Activated CD8-positive, alpha-beta T cell treated with anti-CD3 and anti-CD28 coated beads for 36 hours (primary cell): ENCODE measurements at regions not wholly inside any gene's neighbourhood (a gene's known extent, or its start where the extent isn't known, plus 50 kb on each side); places are given as distances from the start of the nearest gene placed in this dataset.

ENCODE experiments used
- ATAC-seq: fragments of 200-7000 bp; cut with Tn5 transposase; one replicate; pipeline ENCODE4 v1.10.0; 2021; ENCODE audit warnings: mild to moderate bottlenecking, moderate library complexity
- CTCF ChIA-PET: fragments of 350-600 bp; sonication (Branson Sonifier 250); formaldehyde crosslinking; loops from one replicate; lab custom pipeline; 2021; ENCODE audit warnings: antibody characterized with exemption; lab: Charles Lee
- POLR2A ChIA-PET: fragments of 350-600 bp; sonication (Branson Sonifier 250); formaldehyde crosslinking; loops from one replicate; lab custom pipeline; 2021; ENCODE audit warnings: antibody characterized with exemption; lab: Charles Lee
- DNase-seq: peaks from one replicate; pipeline ENCODE4 v3.0.0-alpha.2; 2020
- H3K27ac Mint-ChIP-seq: one replicate; pipeline ENCODE4 v1.8.0; 2021; ENCODE audit warnings: mild to moderate bottlenecking, mixed read lengths
- H3K27me3 Mint-ChIP-seq: one replicate; pipeline ENCODE4 v1.8.0; 2021; ENCODE audit warnings: mixed read lengths
- H3K36me3 Mint-ChIP-seq: one replicate; pipeline ENCODE4 v1.8.0; 2021; ENCODE audit warnings: low read depth, mixed read lengths
- H3K4me1 Mint-ChIP-seq: one replicate; pipeline ENCODE4 v1.8.0; 2021; ENCODE audit warnings: low read depth, mixed read lengths
- H3K4me3 Mint-ChIP-seq: one replicate; pipeline ENCODE4 v1.8.0; 2021; ENCODE audit warnings: mild to moderate bottlenecking, moderate library complexity, mixed read lengths
- H3K9me3 Mint-ChIP-seq: one replicate; pipeline ENCODE4 v1.8.0; 2021; ENCODE audit warnings: mixed read lengths
- CTCF ChIP-seq: fragments of 200-600 bp; IDR thresholded peaks from one replicate; pipeline ENCODE4 v1.8.0; 2022; ENCODE audit warnings: antibody characterized with exemption, mild to moderate bottlenecking
- intact Hi-C: fragments of 100-400 bp; cut with micrococcal nuclease; formaldehyde crosslinking; loops from one replicate; pipeline ENCODE4 v1.10.0; 2022

- Mint-ChIP-seq H3K9me3 (no peaks in the 10 kb centered on the region), H3K4me3 (no peak overlapping the region), H3K4me1 (no peaks in the 10 kb centered on the region), H3K27ac (no peak overlapping the region), H3K36me3 (no peaks in the 10 kb centered on the region), H3K27me3 (no peaks in the 10 kb centered on the region)
- CTCF ChIA-PET: no interaction called here
- DNase-seq (no peak), ATAC-seq (no peak)
- POLR2A ChIA-PET: no interaction called here
- intact Hi-C loops: no loop called here
- TF ChIP-seq CTCF: no peak
Measured at GRCh38 chr20:40865095-40865494, 163.5 kb upstream of the TOP1 start.

GRCh38 chr20:40866056-40866455 lies 162.6 kb upstream of the TOP1 start:
- no peak for ATAC-seq

GRCh38 chr20:40868551-40869217 lies 159.9 kb upstream of the TOP1 start:
- H3K27ac Mint-ChIP-seq: no peak overlapping the region
- DNase-seq: no peak
- no peaks in the 10 kb centered on the region for H3K36me3 Mint-ChIP-seq
- no peak overlapping the region for H3K4me3 Mint-ChIP-seq
- H3K9me3 Mint-ChIP-seq: no peaks in the 10 kb centered on the region
- POLR2A ChIA-PET: no interaction called here
- no peaks in the 10 kb centered on the region for H3K4me1 Mint-ChIP-seq
- ATAC-seq: no peak
- H3K27me3 Mint-ChIP-seq: no peaks in the 10 kb centered on the region
- intact Hi-C loops: no loop called here
- CTCF ChIA-PET: interaction anchor here (1.1 kb wide), 1 partner anchor 129 kb away, joined by 3 read pairs; no protein-coding TSS in a partner anchor
- TF ChIP-seq CTCF: no peak

More at GRCh38 chr20:40866056-40866455, 162.6 kb upstream of the TOP1 start:
- no peak for DNase-seq
- Mint-ChIP-seq H3K27ac (no peak overlapping the region), H3K27me3 (no peaks in the 10 kb centered on the region), H3K36me3 (no peaks in the 10 kb centered on the region), H3K4me1 (no peaks in the 10 kb centered on the region), H3K4me3 (no peak overlapping the region), H3K9me3 (no peaks in the 10 kb centered on the region)
- no peak for TF ChIP-seq CTCF
- POLR2A ChIA-PET: no interaction called here
- CTCF ChIA-PET: no interaction called here
- intact Hi-C loops: no loop called here

GRCh38 chr20:40869218-40870147 lies 159.1 kb upstream of the TOP1 start:
- Mint-ChIP-seq H3K4me1 (no peaks in the 10 kb centered on the region), H3K27ac (no peak overlapping the region), H3K9me3 (no peaks in the 10 kb centered on the region), H3K4me3 (no peak overlapping the region), H3K27me3 (no peaks in the 10 kb centered on the region), H3K36me3 (no peaks in the 10 kb centered on the region)
- intact Hi-C loops: no loop called here
- no peak for DNase-seq
- ATAC-seq: no peak
- ChIA-PET CTCF (interaction anchor here (1.1 kb wide), 2 partner anchors 12 to 129 kb away, joined by 3 read pairs; no protein-coding TSS in a partner anchor), POLR2A (no interaction called here)
- TF ChIP-seq CTCF: no peak
